ENCODE measurements at regions not wholly inside any gene's neighbourhood (a gene's known extent, or its start where the extent isn't known, plus 50 kb on each side); places are given as distances from the start of the nearest gene placed in this dataset.

DNA sequence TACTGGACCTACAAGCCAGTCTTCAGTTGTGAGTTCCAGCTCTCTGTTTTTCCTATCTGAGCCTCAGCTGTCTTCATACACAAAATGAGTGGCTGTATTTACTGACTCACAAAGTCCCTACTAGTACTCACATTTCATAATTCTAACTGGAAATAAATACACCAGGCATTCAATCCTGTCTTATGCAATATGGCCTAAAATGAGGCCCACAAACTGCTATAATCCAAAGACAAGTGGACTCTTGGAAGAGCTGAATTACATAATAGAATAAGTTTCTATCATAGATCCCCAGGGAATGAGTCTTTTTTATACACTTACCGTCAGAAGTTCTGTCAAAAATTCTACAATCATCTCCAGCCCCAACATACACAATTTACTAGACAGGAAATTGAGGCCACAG is 211.9 kb downstream of the LRRN1 start:
- in situ Hi-C loops (cut with MboI; ENCODE audit: low sequenced_read_pairs): no loop called here
- Histone ChIP-seq H3K56ac (ENCODE audit: extremely low read depth, insufficient read depth, low read length) (no peak overlapping the region), H3K27me3 (ENCODE audit: control insufficient read depth, insufficient read depth, low read length) (no peaks in the 10 kb centered on the region), H4K91ac (ENCODE audit: insufficient read depth, low read depth, low read length) (no peak overlapping the region), H4K20me1 (ENCODE audit: insufficient read depth, low read length) (no peaks in the 10 kb centered on the region), H3K14ac (replicated peaks; ENCODE audit: low read depth, low read length) (no peak overlapping the region), H2AFZ (replicated peaks; ENCODE audit: low read length, poor library complexity) (no peak overlapping the region), H2AK5ac (ENCODE audit: low read depth, low read length) (no peak overlapping the region), H3K23ac (ENCODE audit: low read depth, low read length) (no peak overlapping the region), H2AK9ac (replicated peaks; ENCODE audit: low read depth, low read length, poor library complexity) (no peak overlapping the region), H2BK15ac (ENCODE audit: low read depth, low read length) (no peak overlapping the region), H3K18ac (ENCODE audit: low read depth, low read length) (no peak overlapping the region), H3K4ac (ENCODE audit: low read depth, low read length) (no peak overlapping the region), H4K8ac (ENCODE audit: low read depth in 2 of 2, low read length in 2 of 2) (no peak overlapping the region), H2BK5ac (ENCODE audit: low read depth, low read length, poor library complexity, severe bottlenecking) (no peak overlapping the region), H2BK120ac (ENCODE audit: low read depth, low read length) (no peak overlapping the region), H3K9me1 (ENCODE audit: insufficient read depth, low read length) (no peaks in the 10 kb centered on the region), H3K9me3 (ENCODE audit: control insufficient read depth, insufficient read depth, low read length) (peaks cover 9% of the 10 kb centered on the region), H3K79me1 (ENCODE audit: low read depth in 1 of 2, low read length in 2 of 2) (no peaks in the 10 kb centered on the region), H3K27ac (ENCODE audit: insufficient read depth, low read length) (no peak overlapping the region), H3K4me3 (ENCODE audit: insufficient read depth, low read depth, low read length) (no peak overlapping the region), H3K9ac (ENCODE audit: low read depth, low read length) (no peak overlapping the region), H2BK20ac (ENCODE audit: low read depth, low read length) (no peak overlapping the region), H4K5ac (ENCODE audit: low read depth, low read length) (no peak overlapping the region), H3K4me2 (ENCODE audit: low read depth, low read length) (no peak overlapping the region), H3K4me1 (ENCODE audit: control insufficient read depth, insufficient read depth, low read length) (no peaks in the 10 kb centered on the region), H3K36me3 (ENCODE audit: control insufficient read depth, insufficient read depth, low read length) (no peaks in the 10 kb centered on the region)
- CTCF ChIA-PET: no interaction called here
- TF ChIP-seq NFE2L2 (IDR thresholded peaks at IDR 0.05; ENCODE audit: low read depth, low read length) (no peak), POLR2A (IDR thresholded peaks at IDR 0.05; ENCODE audit: low read depth, low read length) (no peak), RFX5 (IDR thresholded peaks at IDR 0.05; ENCODE audit: low read depth, low read length) (no peak), CHD1 (IDR thresholded peaks at IDR 0.05; ENCODE audit: low read depth, low read length) (no peak), SMC3 (IDR thresholded peaks at IDR 0.05; ENCODE audit: low read depth, low read length) (no peak), RAD21 (IDR thresholded peaks at IDR 0.05; ENCODE audit: low read length) (no peak), MAFK (IDR thresholded peaks at IDR 0.05; ENCODE audit: low read depth, low read length) (no peak), USF2 (IDR thresholded peaks at IDR 0.05; ENCODE audit: low read depth, low read length) (no peak), RCOR1 (IDR thresholded peaks at IDR 0.05; ENCODE audit: insufficient replicate concordance, low read length) (no peak), MAZ (IDR thresholded peaks at IDR 0.05; ENCODE audit: borderline replicate concordance, low read depth, low read length) (no peak), CTCF (conservative IDR thresholded peaks at IDR 0.05; ENCODE audit: low read depth, low read length) (no peak), CEBPB (IDR thresholded peaks at IDR 0.05; ENCODE audit: low read depth, low read length) (no peak)
- TF ChIP-seq, protein P1, sequence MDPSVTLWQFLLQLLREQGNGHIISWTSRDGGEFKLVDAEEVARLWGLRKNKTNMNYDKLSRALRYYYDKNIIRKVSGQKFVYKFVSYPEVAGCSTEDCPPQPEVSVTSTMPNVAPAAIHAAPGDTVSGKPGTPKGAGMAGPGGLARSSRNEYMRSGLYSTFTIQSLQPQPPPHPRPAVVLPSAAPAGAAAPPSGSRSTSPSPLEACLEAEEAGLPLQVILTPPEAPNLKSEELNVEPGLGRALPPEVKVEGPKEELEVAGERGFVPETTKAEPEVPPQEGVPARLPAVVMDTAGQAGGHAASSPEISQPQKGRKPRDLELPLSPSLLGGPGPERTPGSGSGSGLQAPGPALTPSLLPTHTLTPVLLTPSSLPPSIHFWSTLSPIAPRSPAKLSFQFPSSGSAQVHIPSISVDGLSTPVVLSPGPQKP (IDR thresholded peaks at IDR 0.05; ENCODE audit: borderline replicate concordance, low read depth, low read length): no peak
- BruUV-seq (replicated peaks): no TSS peak
- dilution Hi-C loops (cut with HindIII; ENCODE audit: low sequenced_read_pairs, unreplicated experiment): no loop called here
- no CpG with 5 or more reads among the region's 1 CpG for WGBS, 2 experiments (ENCODE audit: extremely low coverage in 2 of 2, insufficient read length in 1 of 2)
- POLR2A ChIA-PET (ENCODE audit: unreplicated experiment): no interaction called here
- DNase-seq (no peak), ATAC-seq (ENCODE audit: low read depth) (no peak)
- intact Hi-C loops (cut with micrococcal nuclease): loop anchor here (10.0 kb wide), 1 partner anchor 806 kb away; no protein-coding TSS in a partner anchor

Measured in IMR-90 (cell line).